ENCODE measurements at regions not wholly inside any gene's neighbourhood (a gene's known extent, or its start where the extent isn't known, plus 50 kb on each side); places are given as distances from the start of the nearest gene placed in this dataset.

DNA sequence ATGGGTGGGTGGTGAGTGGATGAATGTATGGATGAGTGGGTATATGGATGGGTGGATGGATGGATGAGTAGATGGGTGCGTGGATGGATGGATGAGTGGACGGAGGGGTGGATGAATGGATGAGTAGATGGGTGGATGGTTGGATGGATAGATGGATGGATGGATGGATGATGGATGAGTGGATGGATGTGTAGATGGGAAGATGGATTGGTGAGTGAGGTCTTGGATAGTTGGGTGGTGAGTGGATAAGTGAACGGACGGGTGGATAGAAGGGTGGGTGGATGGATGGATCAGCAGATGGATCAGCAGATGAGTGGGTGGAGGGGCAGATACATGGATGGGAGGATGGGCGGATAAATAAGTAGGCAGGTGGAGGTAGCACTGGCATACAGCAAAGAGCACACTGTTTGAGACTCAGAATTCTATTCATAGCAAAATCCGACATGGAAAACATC, 163.5 kb downstream of the C9orf50 start:
- 93 to 99% (median 97%) methylated on average over 6 of the region's 6 CpGs for WGBS, 5 donors
- no peak overlapping the region for H3K4me3 ChIP-seq
- intact Hi-C loops (cut with DNase I; ENCODE audit: low total_unique reads): no loop called here
- no peak for TF ChIP-seq POLR2AphosphoS5 (IDR thresholded peaks at IDR 0.05)
- no peak for TF ChIP-seq POLR2A (IDR thresholded peaks at IDR 0.05)
- no peak for TF ChIP-seq CTCF (IDR thresholded peaks at IDR 0.05 in 8 of 11, conservative IDR thresholded peaks at IDR 0.05 in 3 of 11)
- H3K9me3 ChIP-seq: no peaks in the 10 kb centered on the region
- no peak for DNase-seq
- no peaks in the 10 kb centered on the region for H3K36me3 ChIP-seq
- H3K4me1 ChIP-seq: peaks cover 28 to 53% (median 39%) of the 10 kb centered on the region in 6 donors
- peak overlapping the region in 1 of 8 donors; percentile 98 for H3K27ac ChIP-seq
- no peaks in the 10 kb centered on the region for H3K27me3 ChIP-seq (replicated peaks in 1 of 7)

GRCh38 chr9:129456549-129457324, 164.2 kb downstream of the C9orf50 start:
- Histone ChIP-seq H3K4me1 (peaks cover 28 to 47% (median 37%) of the 10 kb centered on the region in 6 donors), H3K27ac (no peak overlapping the region), H3K9me3 (no peaks in the 10 kb centered on the region), H3K36me3 (no peaks in the 10 kb centered on the region), H3K4me3 (no peak overlapping the region), H3K27me3 (replicated peaks in 1 of 7) (no peaks in the 10 kb centered on the region)
- 87 to 97% (median 94%) methylated on average over 3 of the region's 3 CpGs for WGBS, 5 donors
- intact Hi-C loops (cut with DNase I; ENCODE audit: low total_unique reads): no loop called here
- no peak for TF ChIP-seq CTCF (IDR thresholded peaks at IDR 0.05 in 8 of 11, conservative IDR thresholded peaks at IDR 0.05 in 3 of 11)
- TF ChIP-seq POLR2A (IDR thresholded peaks at IDR 0.05): no peak
- no peak for TF ChIP-seq POLR2AphosphoS5 (IDR thresholded peaks at IDR 0.05)
- DNase-seq: no peak

- Histone ChIP-seq H3K9me3 (no peaks in the 10 kb centered on the region), H3K4me1 (peaks cover 21 to 44% (median 28%) of the 10 kb centered on the region in 6 donors), H3K27ac (no peak overlapping the region), H3K36me3 (no peaks in the 10 kb centered on the region), H3K27me3 (replicated peaks in 1 of 7) (no peaks in the 10 kb centered on the region), H3K4me3 (no peak overlapping the region)
- WGBS, 5 donors: 71 to 85% (median 82%) methylated on average over 16 to 20 of the region's 20 CpGs
- intact Hi-C loops (cut with DNase I; ENCODE audit: low total_unique reads): no loop called here
- TF ChIP-seq CTCF (IDR thresholded peaks at IDR 0.05 in 8 of 11, conservative IDR thresholded peaks at IDR 0.05 in 3 of 11) (no peak), POLR2AphosphoS5 (IDR thresholded peaks at IDR 0.05) (no peak), POLR2A (IDR thresholded peaks at IDR 0.05) (no peak)
- DNase-seq: no peak
Observed at GRCh38 chr9:129455151-129455995, 165.5 kb downstream of the C9orf50 start.
